ENCODE measurements at regions not wholly inside any gene's neighbourhood (a gene's known extent, or its start where the extent isn't known, plus 50 kb on each side); places are given as distances from the start of the nearest gene placed in this dataset.

DNA sequence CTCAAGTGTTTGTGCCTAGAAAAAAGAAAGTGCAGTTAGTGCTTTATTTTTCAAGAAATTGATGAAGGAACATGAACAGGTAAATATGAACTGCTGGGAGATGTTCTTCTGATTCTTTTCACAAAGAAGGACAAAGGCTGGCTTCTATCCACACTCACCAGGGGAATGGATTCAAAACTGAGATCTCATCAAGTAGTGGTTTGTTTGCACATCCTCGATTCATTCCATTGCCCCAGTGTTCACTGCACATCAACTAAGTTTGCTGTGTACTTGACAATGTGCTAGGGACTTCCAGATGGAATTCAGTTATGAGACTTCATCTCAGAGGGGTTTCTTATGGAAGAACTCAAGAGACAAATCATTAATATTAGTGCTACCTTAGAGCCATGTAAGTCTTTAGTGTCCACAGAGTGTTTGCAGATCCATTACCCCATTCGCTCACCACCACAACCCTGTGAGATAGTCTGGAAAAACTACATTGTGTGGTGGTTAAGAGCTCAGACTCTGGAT lies 332.9 kb upstream of the PPP2R3A start:
- TF ChIP-seq EP300 (IDR thresholded peaks at IDR 0.05; ENCODE audit: borderline replicate concordance) (no peak), RAD21 (IDR thresholded peaks at IDR 0.05; ENCODE audit: low read depth) (no peak), ZBTB7A (IDR thresholded peaks at IDR 0.05; ENCODE audit: low read depth) (no peak), YY1 (IDR thresholded peaks at IDR 0.05; ENCODE audit: low read depth) (no peak), CEBPB (IDR thresholded peaks at IDR 0.05) (no peak), TAF1 (IDR thresholded peaks at IDR 0.05; ENCODE audit: low read depth) (no peak), EGR1 (IDR thresholded peaks at IDR 0.05) (no peak), TEAD4 (IDR thresholded peaks at IDR 0.05) (no peak), CREB1 (IDR thresholded peaks at IDR 0.05; ENCODE audit: low read depth) (no peak), TCF12 (IDR thresholded peaks at IDR 0.05; ENCODE audit: low read depth) (no peak)
- TF ChIP-seq, protein P1, sequence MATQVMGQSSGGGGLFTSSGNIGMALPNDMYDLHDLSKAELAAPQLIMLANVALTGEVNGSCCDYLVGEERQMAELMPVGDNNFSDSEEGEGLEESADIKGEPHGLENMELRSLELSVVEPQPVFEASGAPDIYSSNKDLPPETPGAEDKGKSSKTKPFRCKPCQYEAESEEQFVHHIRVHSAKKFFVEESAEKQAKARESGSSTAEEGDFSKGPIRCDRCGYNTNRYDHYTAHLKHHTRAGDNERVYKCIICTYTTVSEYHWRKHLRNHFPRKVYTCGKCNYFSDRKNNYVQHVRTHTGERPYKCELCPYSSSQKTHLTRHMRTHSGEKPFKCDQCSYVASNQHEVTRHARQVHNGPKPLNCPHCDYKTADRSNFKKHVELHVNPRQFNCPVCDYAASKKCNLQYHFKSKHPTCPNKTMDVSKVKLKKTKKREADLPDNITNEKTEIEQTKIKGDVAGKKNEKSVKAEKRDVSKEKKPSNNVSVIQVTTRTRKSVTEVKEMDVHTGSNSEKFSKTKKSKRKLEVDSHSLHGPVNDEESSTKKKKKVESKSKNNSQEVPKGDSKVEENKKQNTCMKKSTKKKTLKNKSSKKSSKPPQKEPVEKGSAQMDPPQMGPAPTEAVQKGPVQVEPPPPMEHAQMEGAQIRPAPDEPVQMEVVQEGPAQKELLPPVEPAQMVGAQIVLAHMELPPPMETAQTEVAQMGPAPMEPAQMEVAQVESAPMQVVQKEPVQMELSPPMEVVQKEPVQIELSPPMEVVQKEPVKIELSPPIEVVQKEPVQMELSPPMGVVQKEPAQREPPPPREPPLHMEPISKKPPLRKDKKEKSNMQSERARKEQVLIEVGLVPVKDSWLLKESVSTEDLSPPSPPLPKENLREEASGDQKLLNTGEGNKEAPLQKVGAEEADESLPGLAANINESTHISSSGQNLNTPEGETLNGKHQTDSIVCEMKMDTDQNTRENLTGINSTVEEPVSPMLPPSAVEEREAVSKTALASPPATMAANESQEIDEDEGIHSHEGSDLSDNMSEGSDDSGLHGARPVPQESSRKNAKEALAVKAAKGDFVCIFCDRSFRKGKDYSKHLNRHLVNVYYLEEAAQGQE (IDR thresholded peaks at IDR 0.05; ENCODE audit: low read depth) = no peak
- TF ChIP-seq, protein P2, sequence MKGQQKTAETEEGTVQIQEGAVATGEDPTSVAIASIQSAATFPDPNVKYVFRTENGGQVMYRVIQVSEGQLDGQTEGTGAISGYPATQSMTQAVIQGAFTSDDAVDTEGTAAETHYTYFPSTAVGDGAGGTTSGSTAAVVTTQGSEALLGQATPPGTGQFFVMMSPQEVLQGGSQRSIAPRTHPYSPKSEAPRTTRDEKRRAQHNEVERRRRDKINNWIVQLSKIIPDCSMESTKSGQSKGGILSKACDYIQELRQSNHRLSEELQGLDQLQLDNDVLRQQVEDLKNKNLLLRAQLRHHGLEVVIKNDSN (IDR thresholded peaks at IDR 0.05) = no peak
- TF ChIP-seq, protein P3, sequence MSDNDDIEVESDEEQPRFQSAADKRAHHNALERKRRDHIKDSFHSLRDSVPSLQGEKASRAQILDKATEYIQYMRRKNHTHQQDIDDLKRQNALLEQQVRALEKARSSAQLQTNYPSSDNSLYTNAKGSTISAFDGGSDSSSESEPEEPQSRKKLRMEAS (IDR thresholded peaks at IDR 0.05) = no peak

Data from Ishikawa (cell line).